GM12878 (cell line): ENCODE measurements at regions not wholly inside any gene's neighbourhood (a gene's known extent, or its start where the extent isn't known, plus 50 kb on each side); places are given as distances from the start of the nearest gene placed in this dataset.

Source experiments
- ATAC-seq: fragments of 200-7000 bp; cut with Tn5 transposase; 3 replicates; pipeline ENCODE4 v1.9.1; 2020; ENCODE audit warnings: mild to moderate bottlenecking, moderate library complexity
- BruUV-seq: library from RNA; stranded (reverse); fragments of 400-500 nt; replicated peaks from 2 replicates; lab custom pipeline; 2021; lab: Mats Ljungman, UMichigan
- CTCF ChIA-PET: fragments of 300-600 bp; sonication (Branson Sonifier 250); formaldehyde crosslinking; extraction: SDS; loops from one replicate; lab custom pipeline; 2021; ENCODE audit warnings: inconsistent platforms; lab: Yijun Ruan, JAX
- POLR2A ChIA-PET: fragments of 350-600 bp; formaldehyde crosslinking; extraction: SDS; loops from one replicate; lab custom pipeline; 2021; ENCODE audit warnings: inconsistent platforms; lab: Charles Lee
- RAD21 ChIA-PET: fragments of 300-600 bp; sonication (Branson Sonifier 250); formaldehyde crosslinking; loops from one replicate; lab custom pipeline; 2023; ENCODE audit warnings: antibody characterized with exemption; ENCODE audit not compliant: unreplicated experiment; lab: Charles Lee
- SMC1A ChIA-PET: fragments of 300-600 bp; sonication (Branson Sonifier 250); formaldehyde crosslinking; loops from one replicate; lab custom pipeline; 2023; ENCODE audit not compliant: unreplicated experiment, uncharacterized antibody; lab: Charles Lee
- DNase-seq: peaks from one replicate; pipeline ENCODE4 v3.0.0-alpha.2; 2011; ENCODE audit warnings: low read depth, low spot score
- FAIRE-seq: peaks from 3 replicates; lab custom pipeline; 2011; peaks lifted over from hg19 to GRCh38; lab: Jason Lieb, UNC
- H2AFZ ChIP-seq: 2 replicates; pipeline ENCODE4 v1.6.0; 2011; ENCODE audit warnings: low read depth, low read length, control low read depth; ENCODE audit not compliant: control insufficient read depth
- H3K27ac ChIP-seq: 2 replicates; pipeline ENCODE4 v1.5.1; 2011; ENCODE audit warnings: control low read depth; ENCODE audit not compliant: control insufficient read depth, insufficient read depth
- H3K27me3 ChIP-seq, 2 experiments: replicated peaks in 1 of 2; 2 replicates each; pipeline versions ENCODE4 v1.6.0 to v1.6.1; 2011; ENCODE audit warnings: low read length in 1 of 2; ENCODE audit not compliant: control insufficient read depth in 2 of 2, insufficient read depth in 2 of 2
- H3K36me3 ChIP-seq, 2 experiments: 2 replicates each; pipeline ENCODE4 v1.5.1; 2011; ENCODE audit warnings: low read length in 1 of 2; ENCODE audit not compliant: control insufficient read depth in 2 of 2, insufficient read depth in 2 of 2
- H3K4me1 ChIP-seq: 2 replicates; pipeline ENCODE4 v1.6.1; 2011; ENCODE audit warnings: mild to moderate bottlenecking, low read length, moderate library complexity, mixed read lengths; ENCODE audit not compliant: control insufficient read depth, insufficient read depth
- H3K4me2 ChIP-seq: 2 replicates; pipeline ENCODE4 v1.6.0; 2011; ENCODE audit warnings: control low read depth; ENCODE audit not compliant: control insufficient read depth, insufficient read depth
- H3K4me3 ChIP-seq: fragments of 200-600 bp; sonication (generic); 2 replicates; pipeline ENCODE4 v1.5.1; 2016
- H3K79me2 ChIP-seq: 2 replicates; pipeline ENCODE4 v1.6.0; 2011; ENCODE audit warnings: low read length; ENCODE audit not compliant: control insufficient read depth, insufficient read depth
- H3K9ac ChIP-seq: 2 replicates; pipeline ENCODE4 v1.8.0; 2011; ENCODE audit warnings: low read length, control low read depth, mixed read lengths; ENCODE audit not compliant: control insufficient read depth, insufficient read depth
- H3K9me3 ChIP-seq: replicated peaks from 3 replicates; pipeline ENCODE4 v1.5.1; 2011; ENCODE audit warnings: mild to moderate bottlenecking, low read length; ENCODE audit not compliant: control insufficient read depth, insufficient read depth
- H4K20me1 ChIP-seq: 2 replicates; pipeline ENCODE4 v1.6.0; 2011; ENCODE audit not compliant: control insufficient read depth, insufficient read depth
- BCL11A ChIP-seq: IDR thresholded peaks from 2 replicates; pipeline ENCODE4 v1.6.1; 2011; ENCODE audit warnings: low read depth, low read length
- BRCA1 ChIP-seq: IDR thresholded peaks from 2 replicates; pipeline ENCODE4 v1.6.1; 2011; ENCODE audit warnings: low read depth, low read length, improper control_type of control experiment
- CEBPZ ChIP-seq: fragments of 150-350 bp; IDR thresholded peaks from 2 replicates; pipeline ENCODE4 v1.6.1; 2016; ENCODE audit warnings: low read depth, low read length
- CREB1 ChIP-seq: IDR thresholded peaks from 2 replicates; pipeline ENCODE4 v1.6.1; 2012; ENCODE audit warnings: low read depth, mild to moderate bottlenecking, inconsistent platforms
- CREM ChIP-seq: IDR thresholded peaks from 2 replicates; pipeline ENCODE4 v1.6.1; 2014; ENCODE audit warnings: antibody characterized with exemption, low read depth
- ELK1 ChIP-seq: IDR thresholded peaks from 2 replicates; pipeline ENCODE4 v1.6.1; 2012; ENCODE audit warnings: low read depth, low read length, improper control_type of control experiment
- HSF1 ChIP-seq: fragments of 150-350 bp; IDR thresholded peaks from 2 replicates; pipeline ENCODE4 v1.6.1; 2014; ENCODE audit warnings: mild to moderate bottlenecking, low read depth, low read length
- NFYA ChIP-seq: IDR thresholded peaks from 2 replicates; pipeline ENCODE4 v1.6.1; 2011; ENCODE audit warnings: low read depth, mild to moderate bottlenecking, low read length, improper control_type of control experiment, borderline replicate concordance
- NKRF ChIP-seq: fragments of 450-650 bp; conservative IDR thresholded peaks from 2 replicates; pipeline ENCODE4 v1.6.1; 2017; ENCODE audit warnings: mild to moderate bottlenecking, moderate library complexity
- NR2F1 ChIP-seq: fragments of 450-650 bp; conservative IDR thresholded peaks from 2 replicates; pipeline ENCODE4 v1.6.1; 2017; ENCODE audit warnings: mild to moderate bottlenecking
- POLR2A ChIP-seq: IDR thresholded peaks from 2 replicates; pipeline ENCODE4 v1.6.1; 2011; ENCODE audit warnings: low read depth, mild to moderate bottlenecking, low read length
- RCOR1 ChIP-seq: conservative IDR thresholded peaks from 2 replicates; pipeline ENCODE4 v1.6.1; 2012; ENCODE audit warnings: low read depth, low read length, improper control_type of control experiment
- SRF ChIP-seq, 2 experiments: IDR thresholded peaks; 2 replicates each; pipeline ENCODE4 v1.6.1; 2011; ENCODE audit warnings: low read depth in 2 of 2, low read length in 2 of 2, mild to moderate bottlenecking in 1 of 2, moderate library complexity in 1 of 2
- STAT1 ChIP-seq: fragments of 450-650 bp; conservative IDR thresholded peaks from 2 replicates; pipeline ENCODE4 v1.6.1; 2014; ENCODE audit warnings: antibody characterized with exemption, mild to moderate bottlenecking
- USF1 ChIP-seq: IDR thresholded peaks from 2 replicates; pipeline ENCODE4 v1.6.1; 2011; ENCODE audit warnings: borderline replicate concordance, low read depth, mild to moderate bottlenecking, moderate library complexity, mixed read lengths, low read length; ENCODE audit not compliant: insufficient read depth; ENCODE audit errors: extremely low read length
- YBX1 ChIP-seq: fragments of 450-650 bp; IDR thresholded peaks from 2 replicates; pipeline ENCODE4 v1.6.1; 2016; ENCODE audit warnings: antibody characterized with exemption
- ZNF24 ChIP-seq: fragments of 450-650 bp; IDR thresholded peaks from 2 replicates; pipeline ENCODE4 v1.6.1; 2017; ENCODE audit warnings: antibody characterized with exemption, mild to moderate bottlenecking
- WGBS: methylation state at CpG from one replicate; pipeline ENCODE4 v1.1.6; 2016; ENCODE audit warnings: low lambda C conversion rate; ENCODE audit not compliant: insufficient replicate concordance, insufficient coverage; ENCODE audit errors: missing lambda C conversion rate; 5-methylcytosine and 5-hydroxymethylcytosine counted together
- in situ Hi-C: fragments of 300-500 bp; cut with MboI; formaldehyde crosslinking; loops from 9 replicates; pipeline ENCODE4 v1.14.3; 2018; ENCODE audit warnings: mixed read lengths
- intact Hi-C: fragments of 100-400 bp; cut with micrococcal nuclease; formaldehyde crosslinking; loops from one replicate; pipeline ENCODE4 v1.14.2; 2022; ENCODE audit not compliant: unreplicated experiment

GRCh38 chr15:77846986-77847385 lies 214.3 kb upstream of the LINGO1 start:
- no TSS peak for BruUV-seq
- no peaks in the 10 kb centered on the region for H3K4me1 ChIP-seq
- no peak overlapping the region for H3K4me3 ChIP-seq
- TF ChIP-seq HSF1 (no peak), CREM (no peak), CEBPZ (no peak), CREB1 (no peak), BRCA1 (no peak), USF1 (no peak), RCOR1 (no peak), ZNF24 (no peak), NFYA (no peak), ELK1 (no peak), BCL11A (no peak), SRF (IDR thresholded peaks at IDR 0.05; ENCODE audit: low read depth in 2 of 2, low read length in 2 of 2) (no peak), STAT1 (no peak), POLR2A (no peak), NR2F1 (no peak), YBX1 (no peak), NKRF (no peak)
- TF ChIP-seq, all 136 proteins: peak for 0
- no peak overlapping the region for H2AFZ ChIP-seq
- no peaks in the 10 kb centered on the region for H4K20me1 ChIP-seq
- H3K36me3 ChIP-seq = no peaks in the 10 kb centered on the region
- peaks cover 5% of the 10 kb centered on the region; the same call in 2 of the 3 replicates for H3K9me3 ChIP-seq
- WGBS = 20% methylated on average over 2 of the region's 2 CpGs
- SMC1A ChIA-PET = interaction anchor here (0.9 to 1.3 kb wide), 3 partner anchors 10 to 23 kb away, joined by 3 to 4 read pairs (median 3); no protein-coding TSS in a partner anchor
- intact Hi-C loops = no loop called here
- H3K27me3 ChIP-seq = no peaks in the 10 kb centered on the region; a peak in 1 of 4 replicates
- no peak overlapping the region for H3K9ac ChIP-seq
- no peak for DNase-seq
- RAD21 ChIA-PET = no interaction called here
- CTCF ChIA-PET = no interaction called here
- POLR2A ChIA-PET = interaction anchor here (1.0 kb wide), 1 partner anchor 8 kb away, joined by 3 read pairs; no protein-coding TSS in a partner anchor
- H3K4me2 ChIP-seq = no peak overlapping the region
- ATAC-seq = no peak
- no peaks in the 10 kb centered on the region for H3K79me2 ChIP-seq
- in situ Hi-C loops = no loop called here
- no peak overlapping the region for H3K27ac ChIP-seq
- no peak for FAIRE-seq
